GM12892 (cell line): ENCODE measurements at regions not wholly inside any gene's neighbourhood (a gene's known extent, or its start where the extent isn't known, plus 50 kb on each side); places are given as distances from the start of the nearest gene placed in this dataset.

Experiments
- POLR2A ChIP-seq: IDR thresholded peaks from 2 replicates; pipeline ENCODE4 v1.6.1; 2011; ENCODE audit warnings: low read depth, low read length, control low read depth
- POLR2AphosphoS5 ChIP-seq: IDR thresholded peaks from 2 replicates; pipeline ENCODE4 v1.6.1; 2011; ENCODE audit warnings: low read depth, low read length, control low read depth

DNA sequence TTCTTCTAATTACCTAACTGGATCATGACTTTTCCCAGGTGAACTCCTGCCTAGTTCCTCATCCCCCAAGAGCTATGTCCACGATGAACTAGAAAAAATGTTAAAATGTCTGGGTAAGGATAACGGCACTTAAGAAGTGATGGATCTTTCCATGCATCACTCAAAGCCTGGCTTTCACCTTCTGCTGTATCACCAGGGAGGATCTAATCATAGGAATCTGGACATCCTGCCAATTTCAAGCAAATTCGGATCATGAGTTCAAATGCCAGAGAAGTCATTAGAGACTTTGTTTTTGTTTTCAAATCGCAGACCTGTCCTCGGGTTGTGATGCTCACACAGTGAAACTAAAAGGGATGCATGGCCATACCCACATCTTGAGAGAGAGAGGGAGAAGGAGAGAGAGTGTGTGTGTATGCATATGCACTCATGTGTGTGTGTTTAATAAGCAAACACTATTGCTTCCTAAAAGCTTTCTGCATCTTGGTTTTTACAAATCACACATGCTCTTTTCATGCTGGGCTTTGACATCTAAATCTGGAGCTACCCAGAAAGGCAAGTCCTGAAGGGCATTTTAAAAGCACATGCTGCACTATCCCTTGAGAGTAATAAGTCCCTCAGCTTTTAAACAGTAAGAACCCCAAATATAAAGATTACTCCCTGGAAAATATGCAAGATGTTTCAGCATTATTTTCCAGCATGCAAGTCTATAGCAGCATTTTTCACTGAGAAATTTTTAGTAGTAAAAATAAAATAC is 524.6 kb upstream of the NOX3 start:
- TF ChIP-seq POLR2AphosphoS5 (no peak), POLR2A (no peak)
